ENCODE measurements at regions not wholly inside any gene's neighbourhood (a gene's known extent, or its start where the extent isn't known, plus 50 kb on each side); places are given as distances from the start of the nearest gene placed in this dataset.

- Histone ChIP-seq H3K27ac (no peak overlapping the region), H3K4me3 (no peak overlapping the region), H3K27me3 (no peaks in the 10 kb centered on the region), H3K36me3 (no peaks in the 10 kb centered on the region), H3K9me3 (peaks cover 0 to 14% (median 4%) of the 10 kb centered on the region in 4 donors), H3K4me1 (no peaks in the 10 kb centered on the region)
- DNase-seq: no peak
- TF ChIP-seq POLR2AphosphoS5 (IDR thresholded peaks at IDR 0.05) (no peak), POLR2A (IDR thresholded peaks at IDR 0.05) (no peak), EP300 (IDR thresholded peaks at IDR 0.05) (no peak), CTCF (IDR thresholded peaks at IDR 0.05) (no peak)
- intact Hi-C loops (cut with DNase I; ENCODE audit: low total_unique reads): no loop called here
Measured at GRCh38 chr7:16236381-16236780, 185.0 kb downstream of the CRPPA start.

DNA sequence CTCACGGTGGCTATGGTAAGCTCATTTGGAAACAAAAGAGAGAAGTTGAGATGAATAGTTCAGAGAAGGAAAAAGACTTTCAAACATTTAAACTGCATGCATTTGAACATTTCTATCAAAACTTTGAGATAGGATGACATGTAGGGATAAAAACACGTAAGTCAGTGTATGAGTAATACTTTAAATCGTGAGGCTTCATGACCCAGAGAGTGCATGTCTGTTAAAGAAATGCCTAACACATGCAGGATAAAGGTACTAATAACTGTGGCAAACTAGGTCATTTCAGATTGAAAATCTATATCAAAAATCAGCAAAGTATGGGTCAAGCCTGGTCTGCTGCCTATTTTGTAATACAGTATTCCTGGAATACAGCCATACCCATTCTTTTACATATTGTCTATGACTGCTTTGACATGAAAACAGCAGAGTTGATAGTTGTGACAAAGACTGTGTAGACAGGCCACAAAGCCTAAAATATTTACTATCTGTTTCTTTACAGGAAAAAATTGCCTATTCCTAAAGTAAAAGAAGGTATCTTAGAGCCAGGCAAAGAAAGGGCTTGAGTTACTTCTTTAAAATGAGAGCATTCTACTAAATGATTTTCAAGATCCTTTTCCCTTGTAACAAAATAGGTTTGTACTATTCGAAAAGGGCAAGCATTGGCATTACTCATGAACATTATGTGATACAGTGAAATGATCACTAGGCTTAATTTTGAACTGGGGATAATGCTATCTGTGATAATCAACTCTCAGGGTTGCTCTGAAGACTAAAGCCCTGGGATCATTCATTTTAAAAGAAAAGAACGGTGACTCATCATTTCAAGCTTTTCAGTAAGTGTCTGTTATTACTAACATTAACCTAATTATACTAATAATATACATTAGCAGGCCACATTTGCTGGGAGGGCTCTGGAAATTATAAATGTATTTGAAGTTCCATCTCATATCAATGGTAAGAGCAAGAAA is 185.9 kb downstream of the CRPPA start:
- Histone ChIP-seq H3K27me3 (no peaks in the 10 kb centered on the region), H3K36me3 (no peaks in the 10 kb centered on the region), H3K27ac (no peak overlapping the region), H3K9me3 (peaks cover 0 to 24% (median 12%) of the 10 kb centered on the region in 4 donors), H3K4me3 (no peak overlapping the region), H3K4me1 (no peaks in the 10 kb centered on the region)
- DNase-seq: no peak
- intact Hi-C loops (cut with DNase I; ENCODE audit: low total_unique reads): no loop called here
- WGBS, 5 donors: 83 to 87% (median 85%) methylated on average over 5 of the region's 5 CpGs
- TF ChIP-seq POLR2A (IDR thresholded peaks at IDR 0.05) (no peak), CTCF (IDR thresholded peaks at IDR 0.05) (no peak), POLR2AphosphoS5 (IDR thresholded peaks at IDR 0.05) (no peak), EP300 (IDR thresholded peaks at IDR 0.05) (no peak)

DNA sequence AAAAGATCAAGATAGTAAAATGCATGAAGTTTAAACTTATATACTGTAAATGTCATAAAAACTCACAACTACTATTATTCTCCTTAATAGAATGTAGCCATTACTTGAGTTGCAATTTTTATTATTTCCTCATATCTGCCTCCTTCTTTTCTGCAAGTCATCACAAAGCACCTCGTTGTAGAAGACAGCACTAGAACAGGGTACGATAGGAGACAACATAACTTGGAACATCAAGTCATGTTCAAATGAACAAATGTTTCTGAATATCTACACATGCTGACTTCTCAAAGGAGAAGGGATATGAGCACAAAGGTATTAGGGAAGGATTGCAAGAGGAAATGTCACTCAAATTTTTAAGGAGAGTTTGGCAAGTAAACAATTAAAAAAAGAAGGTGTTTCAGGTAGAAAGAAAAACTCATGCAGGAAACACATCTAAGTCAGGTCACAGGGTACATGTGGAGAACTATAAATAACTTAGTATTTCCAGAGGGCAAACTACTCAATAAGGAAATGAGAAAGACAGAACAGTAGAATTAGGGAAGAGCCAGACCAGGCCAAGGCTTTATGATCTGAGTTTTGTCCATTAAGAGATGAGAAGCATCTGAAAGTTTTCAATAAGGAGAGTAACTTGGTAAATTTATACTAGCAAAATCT is 186.7 kb downstream of the CRPPA start:
- peaks cover 0 to 32% (median 20%) of the 10 kb centered on the region in 4 donors for H3K9me3 ChIP-seq
- 74 to 85% (median 82%) methylated on average over 2 of the region's 2 CpGs for WGBS, 5 donors
- H3K36me3 ChIP-seq: no peaks in the 10 kb centered on the region
- H3K27me3 ChIP-seq: no peaks in the 10 kb centered on the region
- intact Hi-C loops (cut with DNase I; ENCODE audit: low total_unique reads): no loop called here
- no peak overlapping the region for H3K27ac ChIP-seq
- no peak for DNase-seq
- TF ChIP-seq POLR2AphosphoS5 (IDR thresholded peaks at IDR 0.05) (no peak), POLR2A (IDR thresholded peaks at IDR 0.05) (no peak), EP300 (IDR thresholded peaks at IDR 0.05) (no peak), CTCF (IDR thresholded peaks at IDR 0.05) (no peak)
- no peaks in the 10 kb centered on the region for H3K4me1 ChIP-seq
- no peak overlapping the region for H3K4me3 ChIP-seq

GRCh38 chr7:16233517-16233916 is 187.8 kb downstream of the CRPPA start:
- Histone ChIP-seq H3K4me3 (no peak overlapping the region), H3K27me3 (no peaks in the 10 kb centered on the region), H3K36me3 (no peaks in the 10 kb centered on the region), H3K27ac (no peak overlapping the region), H3K9me3 (peaks cover 0 to 36% (median 25%) of the 10 kb centered on the region in 4 donors), H3K4me1 (no peaks in the 10 kb centered on the region)
- intact Hi-C loops (cut with DNase I; ENCODE audit: low total_unique reads): no loop called here
- TF ChIP-seq EP300 (IDR thresholded peaks at IDR 0.05): no peak
- no peak for TF ChIP-seq CTCF (IDR thresholded peaks at IDR 0.05)
- TF ChIP-seq POLR2A (IDR thresholded peaks at IDR 0.05): no peak
- TF ChIP-seq POLR2AphosphoS5 (IDR thresholded peaks at IDR 0.05): no peak
- no peak for DNase-seq
- 91 to 96% (median 95%) methylated on average over 2 of the region's 2 CpGs for WGBS, 5 donors
